ENCODE measurements at regions not wholly inside any gene's neighbourhood (a gene's known extent, or its start where the extent isn't known, plus 50 kb on each side); places are given as distances from the start of the nearest gene placed in this dataset.

- Mint-ChIP-seq H3K27ac (no peak overlapping the region), H3K4me1 (no peaks in the 10 kb centered on the region), H3K9me3 (ENCODE audit: insufficient read depth) (peaks cover 3% of the 10 kb centered on the region), H3K27me3 (no peaks in the 10 kb centered on the region), H3K4me3 (no peak overlapping the region)
- intact Hi-C loops (cut with micrococcal nuclease): no loop called here
- ChIA-PET POLR2A (no interaction called here), CTCF (no interaction called here)
- H3K4me3 ChIP-seq (ENCODE audit: control extremely low read depth in 1 of 5, extremely low read depth in 1 of 5, insufficient read depth in 1 of 5, low read depth in 2 of 5, low read length in 4 of 5): no peak overlapping the region
- H3K36me3 ChIP-seq (replicated peaks in 1 of 2; ENCODE audit: control extremely low read depth in 1 of 2, control insufficient read depth in 1 of 2, extremely low read depth in 1 of 2, insufficient read depth in 2 of 2, low read length in 1 of 2): no peaks in the 10 kb centered on the region
- H4K20me1 ChIP-seq (ENCODE audit: control insufficient read depth, insufficient read depth, low read length, poor library complexity, severe bottlenecking): no peaks in the 10 kb centered on the region
- no CpG with 5 or more reads among the region's 1 CpG for WGBS (ENCODE audit: insufficient coverage)
- TF ChIP-seq EZH2 (IDR thresholded peaks at IDR 0.05; ENCODE audit: borderline replicate concordance, insufficient read depth, low read depth, low read length, poor library complexity, severe bottlenecking): no peak
- no peak for TF ChIP-seq CTCF (IDR thresholded peaks at IDR 0.05)
- H2AFZ ChIP-seq (ENCODE audit: insufficient read depth, low read depth, low read length, poor library complexity, severe bottlenecking): no peak overlapping the region
- no peak overlapping the region for H3K4me2 ChIP-seq (replicated peaks; ENCODE audit: low read depth, low read length, poor library complexity, severe bottlenecking)
- H3K9me3 ChIP-seq (ENCODE audit: control extremely low read depth in 1 of 3, control insufficient read depth in 2 of 3, insufficient read depth in 1 of 3, low read length in 2 of 3): no peaks in the 10 kb centered on the region
- ATAC-seq (ENCODE audit: low read depth): no peak
- no peaks in the 10 kb centered on the region for H3K79me2 ChIP-seq (ENCODE audit: control insufficient read depth, insufficient read depth, low read length)
- no peak overlapping the region for H3K9ac ChIP-seq (ENCODE audit: low read length)
- no peak overlapping the region for H3K27ac ChIP-seq (ENCODE audit: low read length in 2 of 2)
- DNase-seq: no peak
- H3K27me3 ChIP-seq (replicated peaks in 1 of 4; ENCODE audit: control extremely low read depth in 1 of 4, control insufficient read depth in 3 of 4, insufficient read depth in 4 of 4, low read length in 3 of 4): no peaks in the 10 kb centered on the region
- H3K4me1 ChIP-seq (ENCODE audit: control insufficient read depth in 2 of 2, insufficient read depth in 2 of 2, low read length in 2 of 2): no peaks in the 10 kb centered on the region
Observed at GRCh38 chr11:90594658-90595057, 371.8 kb upstream of the CHORDC1 start.

- WGBS (ENCODE audit: insufficient coverage): 40% methylated on average over 1 of the region's 1 CpG
- Mint-ChIP-seq H3K4me1 (no peaks in the 10 kb centered on the region), H3K27ac (no peak overlapping the region), H3K9me3 (ENCODE audit: insufficient read depth) (peaks cover 3% of the 10 kb centered on the region), H3K4me3 (no peak overlapping the region), H3K27me3 (no peaks in the 10 kb centered on the region)
- no peak for TF ChIP-seq CTCF (IDR thresholded peaks at IDR 0.05)
- TF ChIP-seq EZH2 (IDR thresholded peaks at IDR 0.05; ENCODE audit: borderline replicate concordance, insufficient read depth, low read depth, low read length, poor library complexity, severe bottlenecking): no peak
- no peaks in the 10 kb centered on the region for H3K9me3 ChIP-seq (ENCODE audit: control extremely low read depth in 1 of 3, control insufficient read depth in 2 of 3, insufficient read depth in 1 of 3, low read length in 2 of 3)
- intact Hi-C loops (cut with micrococcal nuclease): no loop called here
- no peaks in the 10 kb centered on the region for H4K20me1 ChIP-seq (ENCODE audit: control insufficient read depth, insufficient read depth, low read length, poor library complexity, severe bottlenecking)
- no peaks in the 10 kb centered on the region for H3K4me1 ChIP-seq (ENCODE audit: control insufficient read depth in 2 of 2, insufficient read depth in 2 of 2, low read length in 2 of 2)
- H3K9ac ChIP-seq (ENCODE audit: low read length): no peak overlapping the region
- CTCF ChIA-PET: no interaction called here
- DNase-seq (no peak), ATAC-seq (ENCODE audit: low read depth) (no peak)
- no peaks in the 10 kb centered on the region for H3K27me3 ChIP-seq (replicated peaks in 1 of 4; ENCODE audit: control extremely low read depth in 1 of 4, control insufficient read depth in 3 of 4, insufficient read depth in 4 of 4, low read length in 3 of 4)
- H3K27ac ChIP-seq (ENCODE audit: low read length in 2 of 2): no peak overlapping the region
- H2AFZ ChIP-seq (ENCODE audit: insufficient read depth, low read depth, low read length, poor library complexity, severe bottlenecking): no peak overlapping the region
- POLR2A ChIA-PET: no interaction called here
- no peaks in the 10 kb centered on the region for H3K36me3 ChIP-seq (replicated peaks in 1 of 2; ENCODE audit: control extremely low read depth in 1 of 2, control insufficient read depth in 1 of 2, extremely low read depth in 1 of 2, insufficient read depth in 2 of 2, low read length in 1 of 2)
- no peaks in the 10 kb centered on the region for H3K79me2 ChIP-seq (ENCODE audit: control insufficient read depth, insufficient read depth, low read length)
- no peak overlapping the region for H3K4me2 ChIP-seq (replicated peaks; ENCODE audit: low read depth, low read length, poor library complexity, severe bottlenecking)
- no peak overlapping the region for H3K4me3 ChIP-seq (ENCODE audit: control extremely low read depth in 1 of 5, extremely low read depth in 1 of 5, insufficient read depth in 1 of 5, low read depth in 2 of 5, low read length in 4 of 5)
Observed at GRCh38 chr11:90593099-90593498, 370.2 kb upstream of the CHORDC1 start.
